KMS-11 (cell line): ENCODE measurements at regions not wholly inside any gene's neighbourhood (a gene's known extent, or its start where the extent isn't known, plus 50 kb on each side); places are given as distances from the start of the nearest gene placed in this dataset.

ENCODE experiments used
- H2AFZ ChIP-seq: fragments of 200-600 bp; sonication (generic); 2 replicates; pipeline ENCODE4 v1.6.1; 2016; ENCODE audit warnings: antibody characterized with exemption, mixed run types, low read depth
- H3K27ac ChIP-seq: fragments of 200-600 bp; sonication (generic); 2 replicates; pipeline ENCODE4 v1.6.1; 2016; ENCODE audit warnings: mild to moderate bottlenecking, mixed run types
- H3K27me3 ChIP-seq: fragments of 200-600 bp; sonication (generic); 2 replicates; pipeline ENCODE4 v1.6.1; 2017; ENCODE audit warnings: mild to moderate bottlenecking, low read depth, mixed run types, moderate library complexity; ENCODE audit not compliant: insufficient read depth
- H3K36me3 ChIP-seq: fragments of 200-600 bp; sonication (generic); 2 replicates; pipeline ENCODE4 v1.6.1; 2017; ENCODE audit warnings: mild to moderate bottlenecking, mixed run types; ENCODE audit not compliant: insufficient read depth
- H3K4me1 ChIP-seq: fragments of 200-600 bp; sonication (generic); 2 replicates; pipeline ENCODE4 v1.6.1; 2016; ENCODE audit warnings: mild to moderate bottlenecking, low read depth, mixed run types; ENCODE audit not compliant: poor library complexity, severe bottlenecking
- H3K4me2 ChIP-seq: fragments of 200-600 bp; sonication (generic); 2 replicates; pipeline ENCODE4 v1.7.0; 2016; ENCODE audit warnings: mild to moderate bottlenecking, mixed run types
- H3K4me3 ChIP-seq: fragments of 200-600 bp; sonication (generic); IDR thresholded peaks from 2 replicates; pipeline ENCODE4 v1.6.1; 2017; ENCODE audit warnings: low read depth, low read length, mixed read lengths; ENCODE audit not compliant: insufficient read depth
- H3K79me2 ChIP-seq: fragments of 200-600 bp; sonication (generic); 2 replicates; pipeline ENCODE4 v1.6.1; 2016; ENCODE audit warnings: low read depth, mixed run types; ENCODE audit not compliant: insufficient read depth
- H3K9ac ChIP-seq: fragments of 200-600 bp; sonication (generic); 2 replicates; pipeline ENCODE4 v1.6.1; 2016; ENCODE audit warnings: mild to moderate bottlenecking, mixed run types
- H4K20me1 ChIP-seq: fragments of 200-600 bp; sonication (generic); 2 replicates; pipeline ENCODE4 v1.6.1; 2016; ENCODE audit warnings: mild to moderate bottlenecking, mixed run types; ENCODE audit not compliant: insufficient read depth
- TF ChIP-seq, protein P1 (sequence below): fragments of 200-600 bp; sonication (generic); conservative IDR thresholded peaks from 2 replicates; pipeline ENCODE4 v1.6.1; 2017; ENCODE audit warnings: low read depth, mild to moderate bottlenecking, antibody characterized with exemption, low read length, moderate library complexity, mixed read lengths

DNA sequence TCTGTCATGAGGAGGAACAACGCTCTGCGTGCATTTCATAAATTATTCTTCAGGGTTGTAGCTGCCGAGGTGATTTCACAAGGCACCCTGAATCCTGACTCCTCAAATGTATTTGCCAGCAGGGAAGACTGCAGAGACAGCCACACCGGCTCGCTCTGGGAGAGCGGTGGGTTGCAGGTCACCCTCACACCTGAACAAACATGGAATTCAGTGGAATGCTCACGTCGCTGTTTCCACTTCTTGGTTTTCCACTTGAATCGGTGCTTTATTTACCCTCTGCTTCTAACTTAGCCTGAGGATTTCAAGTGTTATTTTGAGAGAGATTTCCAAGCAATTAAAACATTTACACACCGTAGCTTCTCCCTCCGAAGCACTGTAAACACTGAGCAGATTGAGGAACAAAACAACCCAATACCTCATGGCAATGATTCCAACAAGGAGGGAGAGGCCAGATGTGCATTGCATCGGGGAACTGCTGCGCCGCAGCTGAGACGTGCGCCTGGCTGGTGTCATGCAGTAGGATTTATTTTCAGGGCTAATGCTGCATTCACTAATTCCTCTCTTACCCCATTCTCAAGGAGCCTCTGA is 59.5 kb upstream of the GGTLC1 start:
- Histone ChIP-seq H3K4me1 (no peaks in the 10 kb centered on the region), H3K36me3 (no peaks in the 10 kb centered on the region), H3K9ac (no peak overlapping the region), H3K79me2 (no peaks in the 10 kb centered on the region), H3K27me3 (no peaks in the 10 kb centered on the region), H3K4me2 (no peak overlapping the region), H3K27ac (no peak overlapping the region), H4K20me1 (no peaks in the 10 kb centered on the region), H3K4me3 (no peak overlapping the region), H2AFZ (no peak overlapping the region)
- TF ChIP-seq, protein P1, sequence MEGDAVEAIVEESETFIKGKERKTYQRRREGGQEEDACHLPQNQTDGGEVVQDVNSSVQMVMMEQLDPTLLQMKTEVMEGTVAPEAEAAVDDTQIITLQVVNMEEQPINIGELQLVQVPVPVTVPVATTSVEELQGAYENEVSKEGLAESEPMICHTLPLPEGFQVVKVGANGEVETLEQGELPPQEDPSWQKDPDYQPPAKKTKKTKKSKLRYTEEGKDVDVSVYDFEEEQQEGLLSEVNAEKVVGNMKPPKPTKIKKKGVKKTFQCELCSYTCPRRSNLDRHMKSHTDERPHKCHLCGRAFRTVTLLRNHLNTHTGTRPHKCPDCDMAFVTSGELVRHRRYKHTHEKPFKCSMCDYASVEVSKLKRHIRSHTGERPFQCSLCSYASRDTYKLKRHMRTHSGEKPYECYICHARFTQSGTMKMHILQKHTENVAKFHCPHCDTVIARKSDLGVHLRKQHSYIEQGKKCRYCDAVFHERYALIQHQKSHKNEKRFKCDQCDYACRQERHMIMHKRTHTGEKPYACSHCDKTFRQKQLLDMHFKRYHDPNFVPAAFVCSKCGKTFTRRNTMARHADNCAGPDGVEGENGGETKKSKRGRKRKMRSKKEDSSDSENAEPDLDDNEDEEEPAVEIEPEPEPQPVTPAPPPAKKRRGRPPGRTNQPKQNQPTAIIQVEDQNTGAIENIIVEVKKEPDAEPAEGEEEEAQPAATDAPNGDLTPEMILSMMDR = no peak

DNA sequence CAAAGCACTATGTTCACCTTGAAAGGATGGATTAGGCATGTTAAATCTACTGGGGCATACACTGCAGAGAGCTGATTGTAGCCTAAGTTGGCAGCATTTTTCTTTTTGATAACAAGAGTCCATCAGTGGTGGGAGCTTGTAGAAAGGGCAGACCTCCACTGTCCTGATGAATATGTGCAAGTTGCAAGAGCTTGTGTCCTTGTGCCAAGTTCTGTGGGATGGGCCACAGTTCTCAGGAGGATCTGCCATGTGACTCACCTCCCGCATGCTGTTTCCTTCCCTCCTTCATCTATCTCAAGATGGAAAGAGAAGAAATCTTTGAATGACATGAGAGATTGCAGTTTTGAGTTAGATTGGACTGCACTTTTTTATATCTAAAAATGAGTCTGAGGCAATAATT is 58.3 kb upstream of the GGTLC1 start:
- H3K4me2 ChIP-seq = no peak overlapping the region
- TF ChIP-seq, protein P1 = no peak
- no peak overlapping the region for H3K27ac ChIP-seq
- no peak overlapping the region for H3K9ac ChIP-seq
- no peaks in the 10 kb centered on the region for H4K20me1 ChIP-seq
- H3K4me3 ChIP-seq = no peak overlapping the region
- H3K27me3 ChIP-seq = no peaks in the 10 kb centered on the region
- H3K79me2 ChIP-seq = no peaks in the 10 kb centered on the region
- H3K36me3 ChIP-seq = no peaks in the 10 kb centered on the region
- H2AFZ ChIP-seq = no peak overlapping the region
- H3K4me1 ChIP-seq = no peaks in the 10 kb centered on the region

DNA sequence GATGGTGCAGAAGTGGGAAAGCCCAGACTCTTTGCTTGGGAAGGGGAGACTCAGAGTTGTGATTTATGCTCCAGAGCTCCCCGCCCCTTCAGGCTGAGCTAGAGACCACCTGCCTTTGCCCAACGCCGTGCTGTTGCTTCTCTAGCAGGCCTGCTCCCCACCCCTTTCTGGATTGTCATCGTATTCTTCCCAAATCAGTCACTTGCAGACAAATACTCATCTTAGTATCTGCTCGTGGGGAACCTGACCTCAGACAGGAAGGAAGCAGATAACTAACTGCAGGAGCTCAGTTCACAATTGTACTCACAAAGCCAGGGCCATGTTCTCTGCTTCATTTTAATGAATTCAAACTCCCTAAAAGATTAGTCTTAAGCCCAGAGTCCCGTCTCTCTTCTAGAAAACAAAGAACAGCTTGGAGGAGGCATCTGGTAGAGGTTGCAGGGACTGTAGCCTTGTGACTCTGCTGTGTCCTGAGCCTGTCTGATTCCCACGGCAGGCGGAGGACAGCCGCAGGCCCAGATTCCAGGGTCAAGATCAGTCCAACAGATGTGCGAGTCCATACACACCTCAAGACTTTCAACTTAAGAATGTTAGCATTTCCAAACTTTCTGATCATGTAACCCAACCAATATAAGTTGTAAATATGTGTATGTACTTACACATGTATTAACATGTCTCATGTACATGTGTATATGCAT is 57.2 kb upstream of the GGTLC1 start:
- TF ChIP-seq, protein P1 = no peak
- Histone ChIP-seq H3K4me1 (no peaks in the 10 kb centered on the region), H2AFZ (no peak overlapping the region), H3K9ac (no peak overlapping the region), H4K20me1 (no peaks in the 10 kb centered on the region), H3K36me3 (no peaks in the 10 kb centered on the region), H3K79me2 (no peaks in the 10 kb centered on the region), H3K4me2 (no peak overlapping the region), H3K27me3 (no peaks in the 10 kb centered on the region), H3K4me3 (no peak overlapping the region), H3K27ac (no peak overlapping the region)

DNA sequence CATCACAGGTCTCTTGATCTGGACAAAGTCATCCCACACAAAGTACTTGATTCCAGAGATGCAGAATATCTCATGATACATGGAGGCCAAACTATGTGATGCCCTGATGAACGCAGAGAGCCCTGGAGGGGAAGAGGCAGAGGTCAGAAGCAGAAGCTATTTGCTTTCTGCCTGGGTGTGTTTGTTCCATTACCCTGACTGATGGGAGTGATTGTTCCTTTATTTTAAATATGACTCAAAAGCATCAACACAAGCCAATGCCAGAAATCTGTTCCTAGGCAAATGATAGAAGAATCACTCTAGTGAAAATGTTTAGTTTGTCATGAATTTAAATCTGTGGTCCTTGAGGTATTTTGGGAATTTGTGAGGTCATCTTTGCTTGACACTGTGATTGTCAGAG is 54.7 kb upstream of the GGTLC1 start:
- TF ChIP-seq, protein P1 = no peak
- Histone ChIP-seq H2AFZ (no peak overlapping the region), H3K27me3 (no peaks in the 10 kb centered on the region)

More for the DNA sequence above, 54.7 kb upstream of the GGTLC1 start:
- Histone ChIP-seq H3K9ac (no peak overlapping the region), H3K27ac (no peak overlapping the region), H3K4me3 (no peak overlapping the region), H4K20me1 (no peaks in the 10 kb centered on the region), H3K79me2 (no peaks in the 10 kb centered on the region), H3K36me3 (no peaks in the 10 kb centered on the region), H3K4me1 (no peaks in the 10 kb centered on the region), H3K4me2 (no peak overlapping the region)
